Dendritic cell treated with granulocyte-macrophage colony-stimulating factor and Interleukin-4, amounts not matched to agents 40 ng/mL and 50 ng/mL, for 4 days (primary cell): ENCODE measurements at regions not wholly inside any gene's neighbourhood (a gene's known extent, or its start where the extent isn't known, plus 50 kb on each side); places are given as distances from the start of the nearest gene placed in this dataset.

Source experiments
- H3K27ac Mint-ChIP-seq: one replicate; pipeline ENCODE4 v1.8.0; 2022; ENCODE audit warnings: mild to moderate bottlenecking, mixed read lengths
- H3K27me3 Mint-ChIP-seq: one replicate; pipeline ENCODE4 v1.8.0; 2022; ENCODE audit warnings: mild to moderate bottlenecking, mixed read lengths
- H3K36me3 Mint-ChIP-seq: one replicate; pipeline ENCODE4 v1.8.0; 2022; ENCODE audit warnings: low read depth, mixed read lengths
- H3K4me1 Mint-ChIP-seq: one replicate; pipeline ENCODE4 v1.8.0; 2022; ENCODE audit warnings: low read depth, mixed read lengths
- H3K4me3 Mint-ChIP-seq: one replicate; pipeline ENCODE4 v1.8.0; 2022; ENCODE audit warnings: mild to moderate bottlenecking, moderate library complexity, mixed read lengths
- H3K9me3 Mint-ChIP-seq: one replicate; pipeline ENCODE4 v1.8.0; 2022; ENCODE audit warnings: mixed read lengths
- intact Hi-C: fragments of 100-400 bp; cut with micrococcal nuclease; formaldehyde crosslinking; loops from one replicate; pipeline ENCODE4 v1.15.0; 2022

- intact Hi-C loops: no loop called here
- Mint-ChIP-seq H3K4me1 (no peaks in the 10 kb centered on the region), H3K4me3 (no peak overlapping the region), H3K36me3 (no peaks in the 10 kb centered on the region), H3K9me3 (peaks cover 9% of the 10 kb centered on the region), H3K27ac (no peak overlapping the region), H3K27me3 (no peaks in the 10 kb centered on the region)
Measured at GRCh38 chr6:63063631-63064271, 147.5 kb upstream of the FKBP1C start.

DNA sequence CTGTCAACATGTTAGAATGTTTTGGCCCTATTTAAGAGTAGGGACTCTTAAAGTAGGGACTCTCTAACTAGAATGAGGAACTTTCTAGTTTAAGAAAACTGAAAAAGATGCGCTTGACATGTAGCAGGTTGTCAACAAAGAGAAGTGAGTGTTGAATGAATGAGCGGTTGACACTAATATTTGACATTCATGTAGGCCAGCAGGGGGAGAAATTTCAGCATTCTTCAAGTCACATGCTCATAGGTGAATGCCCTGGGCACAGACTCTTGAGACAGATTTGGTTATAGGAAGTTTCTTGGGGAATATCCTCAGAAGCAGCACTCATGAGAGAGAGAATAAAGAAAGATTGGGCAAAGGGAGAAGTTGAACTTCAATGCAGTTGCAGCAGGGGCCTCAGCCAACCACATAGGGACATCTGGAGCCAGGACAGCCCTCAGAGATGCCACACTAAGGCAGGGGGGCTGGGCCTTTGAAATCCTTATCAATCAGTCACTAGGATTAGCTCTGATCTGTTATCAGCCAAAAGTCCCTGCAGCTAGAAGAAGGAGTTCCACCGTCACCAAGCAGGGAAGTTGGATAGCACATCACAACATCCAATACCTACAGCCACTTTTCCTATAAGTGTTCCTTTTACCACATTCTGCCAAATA, 145.1 kb upstream of the FKBP1C start:
- no peak overlapping the region for H3K4me3 Mint-ChIP-seq
- H3K27ac Mint-ChIP-seq: no peak overlapping the region
- peaks cover 9% of the 10 kb centered on the region for H3K9me3 Mint-ChIP-seq
- H3K27me3 Mint-ChIP-seq: no peaks in the 10 kb centered on the region
- no peaks in the 10 kb centered on the region for H3K4me1 Mint-ChIP-seq
- intact Hi-C loops: no loop called here
- no peaks in the 10 kb centered on the region for H3K36me3 Mint-ChIP-seq

DNA sequence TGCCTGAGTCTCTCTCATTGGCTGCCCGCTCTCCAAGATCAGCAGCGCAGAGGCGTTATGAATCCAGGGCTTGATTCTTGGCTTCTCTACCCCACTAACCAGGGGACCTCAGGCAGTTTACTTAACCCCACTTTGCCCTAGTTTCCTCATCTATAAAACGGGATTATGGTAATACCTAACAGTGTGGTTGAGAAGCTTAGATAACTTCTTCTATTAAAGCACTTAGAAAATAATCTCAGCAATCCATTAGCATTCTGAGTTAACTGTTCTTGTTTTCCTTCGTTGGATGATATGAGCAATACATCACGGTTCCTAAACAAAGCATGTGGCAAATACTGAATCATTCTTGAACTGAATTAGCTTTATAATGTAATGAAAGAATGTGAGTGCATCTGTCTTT, 116.3 kb upstream of the FKBP1C start:
- H3K27ac Mint-ChIP-seq: no peak overlapping the region
- H3K36me3 Mint-ChIP-seq: no peaks in the 10 kb centered on the region

GRCh38 chr6:63097222-63097621, 114.0 kb upstream of the FKBP1C start:
- Mint-ChIP-seq H3K4me3 (no peak overlapping the region), H3K36me3 (no peaks in the 10 kb centered on the region), H3K4me1 (no peaks in the 10 kb centered on the region), H3K27ac (no peak overlapping the region), H3K9me3 (peaks cover 9% of the 10 kb centered on the region), H3K27me3 (no peaks in the 10 kb centered on the region)
- intact Hi-C loops: no loop called here

More for the DNA sequence above, 116.3 kb upstream of the FKBP1C start:
- Mint-ChIP-seq H3K27me3 (no peaks in the 10 kb centered on the region), H3K4me3 (no peak overlapping the region), H3K4me1 (no peaks in the 10 kb centered on the region), H3K9me3 (peaks cover under 1% of the 10 kb centered on the region)
- intact Hi-C loops: no loop called here

DNA sequence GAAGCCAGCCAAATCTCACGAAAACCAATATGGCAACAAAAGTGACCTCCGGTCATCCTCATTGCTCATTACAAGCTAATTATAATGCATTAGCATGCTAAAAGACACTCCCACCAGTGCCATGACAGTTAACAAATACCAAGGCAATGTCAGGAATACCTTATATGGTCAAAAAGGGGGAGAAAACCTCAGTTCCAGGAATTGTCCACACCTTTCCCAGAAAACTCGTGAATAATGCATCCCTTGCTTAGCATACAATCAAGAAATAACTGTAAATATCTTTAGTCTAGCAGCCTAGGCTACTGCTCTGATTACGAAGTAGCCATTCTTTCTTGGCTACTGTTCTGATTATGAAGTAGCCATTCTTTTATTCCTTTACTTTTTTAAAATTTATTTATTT, 112.5 kb upstream of the FKBP1C start:
- Mint-ChIP-seq H3K4me1 (no peaks in the 10 kb centered on the region), H3K9me3 (peaks cover 12% of the 10 kb centered on the region), H3K4me3 (no peak overlapping the region), H3K27me3 (no peaks in the 10 kb centered on the region), H3K36me3 (no peaks in the 10 kb centered on the region), H3K27ac (no peak overlapping the region)
- intact Hi-C loops: no loop called here

DNA sequence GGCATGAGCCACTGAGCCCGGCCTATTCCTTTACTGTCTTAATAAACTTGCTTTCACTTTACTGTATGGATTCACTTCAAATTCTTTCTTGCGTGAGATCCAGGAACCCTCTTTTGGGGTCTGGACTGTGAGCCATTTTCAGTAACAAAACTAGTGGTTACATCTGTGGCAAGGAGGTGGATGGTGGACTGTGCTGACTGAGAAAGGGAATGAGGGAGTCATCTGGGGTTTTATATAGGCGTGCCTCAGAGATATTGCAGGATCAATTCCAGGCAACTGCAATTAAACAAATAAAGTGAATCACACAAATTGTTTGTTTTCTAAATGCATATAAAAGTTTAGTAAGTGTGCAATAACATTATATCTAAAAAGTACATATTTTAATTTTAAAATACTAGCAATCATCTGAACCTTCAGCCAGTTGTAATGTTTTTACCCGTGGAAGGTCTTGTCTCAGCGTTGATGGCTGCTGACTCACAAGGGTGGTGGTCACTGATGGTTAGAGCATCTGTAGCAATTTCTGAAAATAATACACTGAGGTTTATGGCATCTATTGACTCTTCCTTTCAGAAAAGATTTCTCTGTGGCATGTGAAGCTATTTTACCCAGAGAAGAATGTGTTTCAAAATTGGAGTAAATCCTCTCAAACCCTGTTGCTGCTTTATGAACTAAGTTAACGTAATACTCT, 111.4 kb upstream of the FKBP1C start:
- Mint-ChIP-seq H3K9me3 (peaks cover 23% of the 10 kb centered on the region), H3K4me1 (no peaks in the 10 kb centered on the region), H3K36me3 (no peaks in the 10 kb centered on the region), H3K27me3 (no peaks in the 10 kb centered on the region), H3K27ac (no peak overlapping the region), H3K4me3 (no peak overlapping the region)
- intact Hi-C loops: no loop called here

GRCh38 chr6:63114610-63115211, 96.6 kb upstream of the FKBP1C start:
- intact Hi-C loops: no loop called here
- Mint-ChIP-seq H3K4me1 (no peaks in the 10 kb centered on the region), H3K9me3 (peaks cover 32% of the 10 kb centered on the region), H3K36me3 (no peaks in the 10 kb centered on the region), H3K27ac (no peak overlapping the region), H3K4me3 (no peak overlapping the region), H3K27me3 (no peaks in the 10 kb centered on the region)

DNA sequence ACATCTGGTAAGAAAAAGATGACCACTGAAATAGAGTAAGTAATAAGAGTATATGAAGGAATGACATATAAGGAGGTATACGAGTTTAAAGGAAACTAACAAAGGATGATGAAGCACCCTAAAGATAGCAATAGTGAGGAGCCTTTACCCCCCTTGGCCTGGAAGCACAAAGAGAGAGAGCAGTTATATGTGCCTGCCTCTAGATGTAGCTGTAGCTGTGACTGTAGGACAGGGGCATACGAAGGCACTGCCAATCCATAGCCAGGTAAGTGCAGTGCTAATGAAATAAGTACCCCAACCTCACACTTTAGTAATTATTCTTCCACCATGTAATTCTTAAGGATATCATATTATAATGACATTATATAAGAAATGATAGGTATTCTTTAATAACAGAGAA, 90.1 kb upstream of the FKBP1C start:
- intact Hi-C loops: no loop called here
- Mint-ChIP-seq H3K4me3 (no peak overlapping the region), H3K4me1 (no peaks in the 10 kb centered on the region), H3K9me3 (peaks cover 10% of the 10 kb centered on the region), H3K27ac (no peak overlapping the region), H3K36me3 (no peaks in the 10 kb centered on the region), H3K27me3 (no peaks in the 10 kb centered on the region)

- Mint-ChIP-seq H3K27me3 (no peaks in the 10 kb centered on the region), H3K36me3 (no peaks in the 10 kb centered on the region), H3K9me3 (peaks cover 57% of the 10 kb centered on the region), H3K4me3 (no peak overlapping the region), H3K4me1 (no peaks in the 10 kb centered on the region), H3K27ac (no peak overlapping the region)
- intact Hi-C loops: no loop called here
Measured at GRCh38 chr6:63140114-63140513, 71.2 kb upstream of the FKBP1C start.

DNA sequence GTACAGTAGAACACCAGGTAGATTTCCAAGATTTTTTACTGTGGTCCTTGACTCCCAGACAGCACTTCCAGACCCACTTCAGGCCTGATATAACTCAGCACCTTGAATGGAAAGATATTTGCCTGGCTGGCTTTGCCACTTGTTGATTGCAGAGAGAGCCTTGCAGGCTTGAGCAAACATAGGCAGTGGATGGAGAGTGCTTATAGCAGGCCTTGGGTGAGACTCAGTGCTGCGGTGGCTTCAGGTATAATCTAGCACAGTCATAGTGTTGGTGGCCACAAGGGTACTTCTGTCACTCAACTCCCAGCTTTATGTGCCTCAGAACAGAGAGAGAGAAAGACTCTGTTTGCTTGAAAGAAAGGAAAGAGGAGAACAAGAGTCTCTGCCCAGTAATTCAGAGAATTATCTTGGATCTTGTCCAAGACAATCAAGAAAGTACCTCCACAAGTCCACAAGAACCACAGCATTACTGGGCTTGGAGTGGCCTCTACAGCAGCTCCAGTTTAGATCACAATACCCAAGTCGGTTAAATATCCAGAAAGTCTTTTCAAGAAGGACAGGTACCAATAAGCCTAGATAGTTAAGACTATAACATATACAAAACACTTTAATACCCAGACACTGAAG, 70.5 kb upstream of the FKBP1C start:
- intact Hi-C loops: no loop called here
- Mint-ChIP-seq H3K27ac (no peak overlapping the region), H3K27me3 (no peaks in the 10 kb centered on the region), H3K36me3 (no peaks in the 10 kb centered on the region), H3K4me3 (no peak overlapping the region), H3K4me1 (no peaks in the 10 kb centered on the region), H3K9me3 (peaks cover 50% of the 10 kb centered on the region)

DNA sequence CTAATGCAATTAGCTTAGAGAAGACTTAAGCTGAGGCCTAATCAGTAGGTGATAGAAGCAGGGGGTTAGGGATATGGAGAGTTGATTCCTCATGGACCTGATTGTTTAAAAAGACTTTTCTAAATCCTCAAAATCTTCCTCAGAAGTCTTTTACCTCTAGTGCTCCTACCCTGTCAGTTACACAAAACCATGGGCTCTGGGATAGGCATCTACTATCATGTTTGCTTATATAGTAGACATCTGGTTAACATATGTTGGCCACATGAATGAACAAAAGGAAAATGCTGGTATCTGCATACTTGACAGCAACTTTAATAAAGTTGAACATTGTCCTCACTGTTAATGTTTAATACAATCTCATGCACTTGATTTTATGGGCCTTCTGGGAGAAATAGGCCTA, 61.5 kb upstream of the FKBP1C start:
- peaks cover 4% of the 10 kb centered on the region for H3K9me3 Mint-ChIP-seq
- H3K27ac Mint-ChIP-seq: no peak overlapping the region
- no peaks in the 10 kb centered on the region for H3K36me3 Mint-ChIP-seq
- H3K4me1 Mint-ChIP-seq: no peaks in the 10 kb centered on the region
- H3K27me3 Mint-ChIP-seq: no peaks in the 10 kb centered on the region
- no peak overlapping the region for H3K4me3 Mint-ChIP-seq
- intact Hi-C loops: no loop called here

DNA sequence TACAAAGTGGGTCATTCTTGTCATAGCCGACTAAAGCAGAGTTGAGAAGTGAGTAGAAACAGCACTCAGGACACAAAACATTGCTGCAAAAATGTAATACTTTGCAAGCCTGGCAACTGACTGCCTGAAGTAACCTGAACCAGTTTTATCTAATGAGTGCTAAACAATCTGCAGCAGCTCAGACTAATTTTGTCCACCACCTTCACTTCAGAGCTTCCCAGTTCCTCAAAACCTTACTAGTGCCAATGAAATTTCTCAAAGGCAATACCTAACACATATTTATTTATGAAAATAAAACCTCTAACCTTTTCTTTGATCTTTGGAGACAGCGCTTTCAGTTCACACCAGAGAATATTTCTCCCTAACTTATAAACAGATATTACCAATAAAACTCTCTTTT, 56.7 kb upstream of the FKBP1C start:
- no peaks in the 10 kb centered on the region for H3K27me3 Mint-ChIP-seq
- H3K27ac Mint-ChIP-seq: no peak overlapping the region
- no peaks in the 10 kb centered on the region for H3K36me3 Mint-ChIP-seq
- intact Hi-C loops: no loop called here
- no peak overlapping the region for H3K4me3 Mint-ChIP-seq
- H3K4me1 Mint-ChIP-seq: no peaks in the 10 kb centered on the region
- peaks cover 18% of the 10 kb centered on the region for H3K9me3 Mint-ChIP-seq
